SK-N-SH treated with all-trans-retinoic acid at 6 μM for 48 hours (cell line): ENCODE measurements at regions not wholly inside any gene's neighbourhood (a gene's known extent, or its start where the extent isn't known, plus 50 kb on each side); places are given as distances from the start of the nearest gene placed in this dataset.

Source experiments
- ATAC-seq: fragments of 200-7000 bp; cut with Tn5 transposase; 3 replicates; pipeline ENCODE4 v1.9.1; 2020; ENCODE audit warnings: mild to moderate bottlenecking, moderate library complexity
- ARNTL ChIP-seq: fragments of 450-650 bp; formaldehyde crosslinking; IDR thresholded peaks from 2 replicates; pipeline ENCODE4 v1.5.0; 2020; ENCODE audit warnings: low read depth, mild to moderate bottlenecking, moderate library complexity, borderline replicate concordance
- BACH2 ChIP-seq: fragments of 250-450 bp; sonication (Bioruptor Pico); IDR thresholded peaks from 2 replicates; pipeline ENCODE4 v1.9.0; 2021; ENCODE audit warnings: mild to moderate bottlenecking, borderline replicate concordance
- CSDC2 ChIP-seq: fragments of 250-450 bp; sonication (Bioruptor Pico); IDR thresholded peaks from 2 replicates; pipeline ENCODE4 v1.5.0; 2020; ENCODE audit warnings: mild to moderate bottlenecking, moderate library complexity
- CSRNP3 ChIP-seq: fragments of 250-450 bp; sonication (Bioruptor Pico); IDR thresholded peaks from 2 replicates; pipeline ENCODE4 v1.5.1; 2021; ENCODE audit warnings: mild to moderate bottlenecking, moderate library complexity
- ESRRG ChIP-seq: fragments of 250-450 bp; sonication (Bioruptor Pico); IDR thresholded peaks from 2 replicates; pipeline ENCODE4 v1.6.1; 2021; ENCODE audit warnings: mild to moderate bottlenecking
- ISL1 ChIP-seq: fragments of 250-450 bp; sonication (Bioruptor Pico); IDR thresholded peaks from 2 replicates; pipeline ENCODE4 v2.1.2; 2022; ENCODE audit warnings: mild to moderate bottlenecking, moderate library complexity
- OSR1 ChIP-seq: fragments of 250-450 bp; sonication (Bioruptor Pico); IDR thresholded peaks from 2 replicates; pipeline ENCODE4 v1.8.0; 2022; ENCODE audit warnings: moderate library complexity, mild to moderate bottlenecking, inconsistent platforms
- RARB ChIP-seq: fragments of 250-450 bp; sonication (Bioruptor Pico); IDR thresholded peaks from 2 replicates; pipeline ENCODE4 v1.8.0; 2021; ENCODE audit warnings: mild to moderate bottlenecking, moderate library complexity
- SNAI2 ChIP-seq: fragments of 250-450 bp; sonication (Bioruptor Pico); IDR thresholded peaks from 2 replicates; pipeline ENCODE4 v1.5.0; 2020; ENCODE audit warnings: mild to moderate bottlenecking, moderate library complexity
- TCF4 ChIP-seq: fragments of 250-450 bp; sonication (Bioruptor Pico); IDR thresholded peaks from 2 replicates; pipeline ENCODE4 v1.8.0; 2021; ENCODE audit warnings: mild to moderate bottlenecking, moderate library complexity, borderline replicate concordance
- TOX ChIP-seq: fragments of 250-450 bp; sonication (Bioruptor Pico); IDR thresholded peaks from 2 replicates; pipeline ENCODE4 v1.8.0; 2021; ENCODE audit warnings: mild to moderate bottlenecking, moderate library complexity, borderline replicate concordance
- ZC3H10 ChIP-seq: fragments of 250-450 bp; sonication (Bioruptor Pico); IDR thresholded peaks from 2 replicates; pipeline ENCODE4 v1.5.1; 2021; ENCODE audit warnings: mild to moderate bottlenecking, moderate library complexity
- ZFP3 ChIP-seq: fragments of 250-450 bp; sonication (Bioruptor Pico); IDR thresholded peaks from 2 replicates; pipeline ENCODE4 v1.5.0; 2020; ENCODE audit warnings: mild to moderate bottlenecking, moderate library complexity
- ZFP30 ChIP-seq: fragments of 450-650 bp; formaldehyde crosslinking; IDR thresholded peaks from 2 replicates; pipeline ENCODE4 v1.5.0; 2022; ENCODE audit warnings: mild to moderate bottlenecking, moderate library complexity
- ZNF565 ChIP-seq: fragments of 450-650 bp; formaldehyde crosslinking; conservative IDR thresholded peaks from 2 replicates; pipeline ENCODE4 v1.5.0; 2020; ENCODE audit warnings: low read depth, mild to moderate bottlenecking, moderate library complexity
- ZNF70 ChIP-seq: fragments of 450-650 bp; formaldehyde crosslinking; IDR thresholded peaks from 2 replicates; pipeline ENCODE4 v1.5.0; 2020; ENCODE audit warnings: mild to moderate bottlenecking, moderate library complexity
- ZNF8 ChIP-seq: fragments of 450-650 bp; formaldehyde crosslinking; IDR thresholded peaks from 2 replicates; pipeline ENCODE4 v1.5.0; 2020; ENCODE audit warnings: mild to moderate bottlenecking, moderate library complexity
- TF ChIP-seq, protein P1 (sequence below): fragments of 250-450 bp; sonication (Bioruptor Pico); IDR thresholded peaks from 2 replicates; pipeline ENCODE4 v1.5.0; 2020; ENCODE audit warnings: mild to moderate bottlenecking, moderate library complexity
- TF ChIP-seq, protein P2 (sequence below): fragments of 250-450 bp; sonication (Bioruptor Pico); IDR thresholded peaks from 2 replicates; pipeline ENCODE4 v1.8.0; 2021; ENCODE audit warnings: low read depth, mild to moderate bottlenecking, moderate library complexity, borderline replicate concordance
- TF ChIP-seq, protein P3 (sequence below): fragments of 250-450 bp; sonication (Bioruptor Pico); IDR thresholded peaks from 2 replicates; pipeline ENCODE4 v1.5.1; 2020; ENCODE audit warnings: low read depth, mild to moderate bottlenecking, moderate library complexity

- no peak for TF ChIP-seq CSRNP3 (CRISPR knock-in tag)
- TF ChIP-seq BACH2 (CRISPR knock-in tag), result no peak
- TF ChIP-seq, protein P1, sequence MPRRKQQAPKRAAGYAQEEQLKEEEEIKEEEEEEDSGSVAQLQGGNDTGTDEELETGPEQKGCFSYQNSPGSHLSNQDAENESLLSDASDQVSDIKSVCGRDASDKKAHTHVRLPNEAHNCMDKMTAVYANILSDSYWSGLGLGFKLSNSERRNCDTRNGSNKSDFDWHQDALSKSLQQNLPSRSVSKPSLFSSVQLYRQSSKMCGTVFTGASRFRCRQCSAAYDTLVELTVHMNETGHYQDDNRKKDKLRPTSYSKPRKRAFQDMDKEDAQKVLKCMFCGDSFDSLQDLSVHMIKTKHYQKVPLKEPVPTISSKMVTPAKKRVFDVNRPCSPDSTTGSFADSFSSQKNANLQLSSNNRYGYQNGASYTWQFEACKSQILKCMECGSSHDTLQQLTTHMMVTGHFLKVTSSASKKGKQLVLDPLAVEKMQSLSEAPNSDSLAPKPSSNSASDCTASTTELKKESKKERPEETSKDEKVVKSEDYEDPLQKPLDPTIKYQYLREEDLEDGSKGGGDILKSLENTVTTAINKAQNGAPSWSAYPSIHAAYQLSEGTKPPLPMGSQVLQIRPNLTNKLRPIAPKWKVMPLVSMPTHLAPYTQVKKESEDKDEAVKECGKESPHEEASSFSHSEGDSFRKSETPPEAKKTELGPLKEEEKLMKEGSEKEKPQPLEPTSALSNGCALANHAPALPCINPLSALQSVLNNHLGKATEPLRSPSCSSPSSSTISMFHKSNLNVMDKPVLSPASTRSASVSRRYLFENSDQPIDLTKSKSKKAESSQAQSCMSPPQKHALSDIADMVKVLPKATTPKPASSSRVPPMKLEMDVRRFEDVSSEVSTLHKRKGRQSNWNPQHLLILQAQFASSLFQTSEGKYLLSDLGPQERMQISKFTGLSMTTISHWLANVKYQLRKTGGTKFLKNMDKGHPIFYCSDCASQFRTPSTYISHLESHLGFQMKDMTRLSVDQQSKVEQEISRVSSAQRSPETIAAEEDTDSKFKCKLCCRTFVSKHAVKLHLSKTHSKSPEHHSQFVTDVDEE (CRISPR knock-in tag), result no peak
- TF ChIP-seq TOX (CRISPR knock-in tag), result no peak
Measured at GRCh38 chr12:23043646-23044045, 418.7 kb downstream of the ETNK1 start (continued).

DNA sequence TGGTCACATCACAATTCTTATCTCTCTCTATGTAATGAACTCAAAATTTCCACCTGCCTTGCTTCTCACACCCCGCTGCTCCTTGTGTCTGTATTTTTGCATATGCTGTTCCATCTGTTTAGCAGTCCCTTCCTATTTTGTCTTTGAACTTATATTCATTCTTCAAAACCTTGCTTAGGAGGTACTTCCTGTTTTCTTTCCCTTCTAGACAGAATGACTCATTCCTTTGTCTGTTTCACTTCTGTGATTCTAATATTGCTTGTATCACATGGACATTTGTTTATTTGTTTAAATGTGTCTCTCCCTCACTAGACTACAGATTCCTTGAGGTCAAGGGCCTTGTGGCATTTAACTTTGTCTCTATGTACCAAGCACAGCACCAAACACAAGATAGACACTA is 424.2 kb downstream of the ETNK1 start:
- ATAC-seq, result no peak
- TF ChIP-seq ZFP3 (CRISPR knock-in tag), result peak; percentile 96
- TF ChIP-seq CSDC2, result no peak
- TF ChIP-seq, all 23 proteins: peak for 1

DNA sequence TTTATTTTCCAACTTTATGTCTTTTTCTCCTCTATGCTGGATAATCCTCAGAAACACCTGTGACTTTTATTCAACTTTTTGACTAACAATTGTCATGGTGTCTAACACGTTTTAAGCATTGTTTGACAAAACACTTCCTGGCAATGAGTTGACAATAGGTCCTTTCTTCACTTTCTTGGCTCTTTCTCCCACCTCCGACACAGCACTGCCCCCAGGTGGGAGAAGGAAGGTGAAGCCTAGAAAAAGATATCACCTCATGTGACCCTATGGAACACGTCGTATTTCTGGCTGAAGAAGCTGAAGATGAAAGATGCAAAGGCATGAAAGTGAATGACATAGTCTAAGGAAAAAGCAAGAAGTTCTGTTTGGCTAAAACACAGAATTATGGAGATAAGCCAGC is 430.0 kb downstream of the ETNK1 start:
- TF ChIP-seq BACH2 (CRISPR knock-in tag), result no peak
- no peak for TF ChIP-seq RARB (CRISPR knock-in tag)
- no peak for TF ChIP-seq TOX (CRISPR knock-in tag)
- TF ChIP-seq ZC3H10 (CRISPR knock-in tag), result no peak
- TF ChIP-seq ESRRG (CRISPR knock-in tag), result no peak
- TF ChIP-seq, protein P2, sequence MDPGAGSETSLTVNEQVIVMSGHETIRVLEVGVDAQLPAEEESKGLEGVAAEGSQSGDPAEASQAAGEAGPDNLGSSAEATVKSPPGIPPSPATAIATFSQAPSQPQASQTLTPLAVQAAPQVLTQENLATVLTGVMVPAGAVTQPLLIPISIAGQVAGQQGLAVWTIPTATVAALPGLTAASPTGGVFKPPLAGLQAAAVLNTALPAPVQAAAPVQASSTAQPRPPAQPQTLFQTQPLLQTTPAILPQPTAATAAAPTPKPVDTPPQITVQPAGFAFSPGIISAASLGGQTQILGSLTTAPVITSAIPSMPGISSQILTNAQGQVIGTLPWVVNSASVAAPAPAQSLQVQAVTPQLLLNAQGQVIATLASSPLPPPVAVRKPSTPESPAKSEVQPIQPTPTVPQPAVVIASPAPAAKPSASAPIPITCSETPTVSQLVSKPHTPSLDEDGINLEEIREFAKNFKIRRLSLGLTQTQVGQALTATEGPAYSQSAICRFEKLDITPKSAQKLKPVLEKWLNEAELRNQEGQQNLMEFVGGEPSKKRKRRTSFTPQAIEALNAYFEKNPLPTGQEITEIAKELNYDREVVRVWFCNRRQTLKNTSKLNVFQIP (CRISPR knock-in tag), result no peak
- no peak for TF ChIP-seq ISL1 (CRISPR knock-in tag)
- no peak for ATAC-seq

GRCh38 chr12:23057571-23057970 is 432.6 kb downstream of the ETNK1 start:
- no peak for TF ChIP-seq ZFP30 (CRISPR knock-in tag)
- TF ChIP-seq ESRRG (CRISPR knock-in tag), result no peak
- TF ChIP-seq SNAI2, result no peak
- no peak for ATAC-seq

DNA sequence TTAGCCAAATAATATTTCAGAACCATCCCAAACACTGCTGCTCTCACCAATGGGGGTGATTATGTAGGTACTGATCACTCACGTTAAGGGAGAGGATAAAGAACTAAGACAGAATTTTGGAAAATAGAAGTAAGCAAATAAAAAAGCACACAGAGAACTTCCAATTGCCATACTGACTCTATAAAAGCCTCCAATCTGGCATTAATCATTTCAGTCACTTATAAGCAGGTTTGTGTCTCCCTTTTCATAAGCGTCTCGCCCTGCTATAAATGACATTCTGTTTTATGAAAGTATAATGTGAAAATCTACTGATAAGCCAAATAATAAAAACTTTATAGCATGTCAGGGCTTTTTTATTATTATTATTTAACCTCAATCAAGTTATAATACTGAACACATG is 435.2 kb downstream of the ETNK1 start:
- TF ChIP-seq, protein P3, sequence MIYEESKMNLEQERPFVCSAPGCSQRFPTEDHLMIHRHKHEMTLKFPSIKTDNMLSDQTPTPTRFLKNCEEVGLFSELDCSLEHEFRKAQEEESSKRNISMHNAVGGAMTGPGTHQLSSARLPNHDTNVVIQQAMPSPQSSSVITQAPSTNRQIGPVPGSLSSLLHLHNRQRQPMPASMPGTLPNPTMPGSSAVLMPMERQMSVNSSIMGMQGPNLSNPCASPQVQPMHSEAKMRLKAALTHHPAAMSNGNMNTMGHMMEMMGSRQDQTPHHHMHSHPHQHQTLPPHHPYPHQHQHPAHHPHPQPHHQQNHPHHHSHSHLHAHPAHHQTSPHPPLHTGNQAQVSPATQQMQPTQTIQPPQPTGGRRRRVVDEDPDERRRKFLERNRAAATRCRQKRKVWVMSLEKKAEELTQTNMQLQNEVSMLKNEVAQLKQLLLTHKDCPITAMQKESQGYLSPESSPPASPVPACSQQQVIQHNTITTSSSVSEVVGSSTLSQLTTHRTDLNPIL, result no peak
- TF ChIP-seq ARNTL (CRISPR knock-in tag), result no peak
- TF ChIP-seq, protein P2 (CRISPR knock-in tag), result no peak
- ATAC-seq, result no peak

DNA sequence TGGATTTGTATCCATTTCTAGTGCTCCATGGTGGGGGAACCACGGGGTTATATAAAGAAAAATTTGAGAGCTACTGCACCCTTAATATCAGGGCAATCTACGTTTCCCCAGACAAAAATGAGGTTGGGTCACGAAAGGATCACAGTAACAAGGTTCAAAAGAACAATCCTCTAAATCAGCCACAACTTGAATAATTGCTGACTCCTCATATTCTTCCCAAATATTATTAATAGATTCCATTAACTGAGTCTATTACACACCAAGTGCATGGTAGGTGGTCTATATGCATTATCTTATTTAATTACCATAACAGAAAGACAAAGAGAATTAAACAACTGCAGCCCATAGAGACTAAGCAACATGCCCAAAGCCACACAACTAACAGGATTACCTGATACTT is 438.2 kb downstream of the ETNK1 start:
- no peak for ATAC-seq
- TF ChIP-seq OSR1 (no peak), ZNF565 (CRISPR knock-in tag) (no peak), ISL1 (CRISPR knock-in tag) (no peak), ESRRG (CRISPR knock-in tag) (no peak), ZFP30 (CRISPR knock-in tag) (no peak), ZNF70 (CRISPR knock-in tag) (no peak), CSRNP3 (CRISPR knock-in tag) (no peak), CSDC2 (no peak), ZNF8 (no peak), TOX (CRISPR knock-in tag) (no peak), RARB (CRISPR knock-in tag) (no peak), TCF4 (CRISPR knock-in tag) (no peak), BACH2 (CRISPR knock-in tag) (no peak)
- TF ChIP-seq, protein P3, result no peak
